MM.1S (cell line): ENCODE measurements at regions not wholly inside any gene's neighbourhood (a gene's known extent, or its start where the extent isn't known, plus 50 kb on each side); places are given as distances from the start of the nearest gene placed in this dataset.

Experiments used
- EZH2 ChIP-seq: fragments of 300-600 bp; sonication (generic); optimal IDR thresholded peaks from 2 replicates; pipeline ENCODE3; 2017; ENCODE audit warnings: low read depth, mild to moderate bottlenecking, antibody characterized with exemption, low read length, mixed read lengths
- EZH2phosphoT487 ChIP-seq: fragments of 300-600 bp; sonication (generic); IDR thresholded peaks from 2 replicates; pipeline ENCODE4 v1.6.1; 2018; ENCODE audit warnings: antibody characterized with exemption, low read length
- TF ChIP-seq, protein P1 (sequence below): fragments of 300-600 bp; sonication (generic); IDR thresholded peaks from 2 replicates; pipeline ENCODE4 v1.5.1; 2016; ENCODE audit warnings: antibody characterized with exemption, low read length, mixed read lengths

DNA sequence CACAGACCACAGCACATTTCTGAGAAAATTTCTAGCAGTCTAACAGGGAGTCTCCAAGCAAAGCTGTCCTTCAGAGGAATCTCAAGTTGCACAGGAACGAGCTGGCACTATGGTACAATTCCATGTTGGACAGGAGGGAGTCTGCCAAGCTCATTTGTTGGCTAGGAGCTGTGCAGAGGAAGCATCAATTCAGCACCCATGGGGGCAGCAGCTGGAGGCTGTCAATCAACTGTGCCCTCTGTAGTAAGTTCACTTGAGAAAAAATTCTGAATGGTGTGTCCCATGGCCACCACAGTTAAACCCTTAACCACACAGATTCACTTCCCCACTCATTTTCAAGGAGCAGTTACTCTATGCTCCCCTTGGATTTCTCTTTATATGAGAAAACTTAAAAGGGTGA is 298.5 kb upstream of the PPP2R3A start:
- no peak for TF ChIP-seq EZH2
- TF ChIP-seq, protein P1, sequence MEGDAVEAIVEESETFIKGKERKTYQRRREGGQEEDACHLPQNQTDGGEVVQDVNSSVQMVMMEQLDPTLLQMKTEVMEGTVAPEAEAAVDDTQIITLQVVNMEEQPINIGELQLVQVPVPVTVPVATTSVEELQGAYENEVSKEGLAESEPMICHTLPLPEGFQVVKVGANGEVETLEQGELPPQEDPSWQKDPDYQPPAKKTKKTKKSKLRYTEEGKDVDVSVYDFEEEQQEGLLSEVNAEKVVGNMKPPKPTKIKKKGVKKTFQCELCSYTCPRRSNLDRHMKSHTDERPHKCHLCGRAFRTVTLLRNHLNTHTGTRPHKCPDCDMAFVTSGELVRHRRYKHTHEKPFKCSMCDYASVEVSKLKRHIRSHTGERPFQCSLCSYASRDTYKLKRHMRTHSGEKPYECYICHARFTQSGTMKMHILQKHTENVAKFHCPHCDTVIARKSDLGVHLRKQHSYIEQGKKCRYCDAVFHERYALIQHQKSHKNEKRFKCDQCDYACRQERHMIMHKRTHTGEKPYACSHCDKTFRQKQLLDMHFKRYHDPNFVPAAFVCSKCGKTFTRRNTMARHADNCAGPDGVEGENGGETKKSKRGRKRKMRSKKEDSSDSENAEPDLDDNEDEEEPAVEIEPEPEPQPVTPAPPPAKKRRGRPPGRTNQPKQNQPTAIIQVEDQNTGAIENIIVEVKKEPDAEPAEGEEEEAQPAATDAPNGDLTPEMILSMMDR = no peak
- TF ChIP-seq EZH2phosphoT487 = no peak
